PC-9 (cell line): ENCODE measurements at regions not wholly inside any gene's neighbourhood (a gene's known extent, or its start where the extent isn't known, plus 50 kb on each side); places are given as distances from the start of the nearest gene placed in this dataset.
"Not testable (repeated sequence)": the region's sequence is repeated elsewhere in the genome, so short reads cannot be mapped to it uniquely, and the experiment has no call there.

Source experiments
- CTCF ChIP-seq: fragments of 200-600 bp; sonication (generic); conservative IDR thresholded peaks from 2 replicates; pipeline ENCODE4 v1.6.1; 2017; ENCODE audit warnings: mixed run types, antibody characterized with exemption, mild to moderate bottlenecking, moderate library complexity
- EZH2 ChIP-seq: fragments of 200-600 bp; sonication (generic); IDR thresholded peaks from 2 replicates; pipeline ENCODE4 v1.8.0; 2017; ENCODE audit warnings: antibody characterized with exemption, low read depth

- not testable (repeated sequence) for TF ChIP-seq CTCF, EZH2
These were observed 974.5 kb downstream of the MCTP2 start for GRCh38 chr15:95205830-95206229.
